Right lobe of liver (tissue), 4 donors: ENCODE measurements at regions not wholly inside any gene's neighbourhood (a gene's known extent, or its start where the extent isn't known, plus 50 kb on each side); places are given as distances from the start of the nearest gene placed in this dataset.

ENCODE experiments used
- POLR2A ChIP-seq: fragments of 450-650 bp; IDR thresholded peaks from one replicate; pipeline ENCODE4 v1.6.1; 2017; ENCODE audit warnings: antibody characterized with exemption, mild to moderate bottlenecking
- TF ChIP-seq, protein P1 (sequence below), 4 donors: fragments of 200-600 bp in 3 of 4; fragments of 450-650 bp in 1 of 4; IDR thresholded peaks; one replicate each; pipeline versions ENCODE4 v1.5.1 to v1.8.0; 2016 to 2022; ENCODE audit warnings: antibody characterized with exemption in 4 of 4, mild to moderate bottlenecking in 2 of 4
- donor health status: DM: no; HTN: no; CAD: no.
- donor health status: DM: no; HTN: no; CAD: no.
- donor health status: DM: no; HTN: yes; CAD: no.

DNA sequence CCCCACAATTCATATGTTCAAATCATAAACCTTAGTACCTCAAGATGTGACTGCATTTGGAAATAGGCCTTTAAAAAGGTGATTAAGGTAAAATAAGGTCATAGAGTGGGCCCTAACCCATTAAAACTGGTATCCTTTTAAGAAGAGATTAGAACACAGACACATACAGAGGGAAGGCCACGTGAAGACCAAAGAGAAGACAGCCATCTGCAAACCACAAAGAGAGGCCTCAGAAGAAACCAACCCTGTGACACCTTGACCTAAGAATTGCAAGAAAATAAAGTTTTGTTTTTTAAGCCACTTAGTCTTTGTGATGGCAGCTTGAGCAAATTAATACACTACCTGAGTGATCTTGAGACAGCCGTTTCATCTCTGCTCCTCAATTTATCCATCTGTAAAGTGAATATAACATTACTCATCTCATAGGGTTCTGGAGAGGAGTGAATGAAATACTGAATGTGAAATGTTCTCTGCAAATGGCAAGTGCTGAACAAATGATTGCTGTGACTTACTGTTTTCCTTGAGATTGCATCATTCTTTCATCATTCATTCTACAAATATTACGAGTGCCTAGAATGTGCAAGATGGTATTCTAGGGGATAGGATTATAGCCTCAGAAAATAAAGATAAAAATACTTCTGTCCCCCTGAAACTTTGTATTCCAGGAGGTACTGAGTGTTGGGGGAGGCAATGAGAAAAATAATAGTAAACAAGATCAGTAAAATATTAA lies 222.0 kb upstream of the CDH13 start:
- TF ChIP-seq, protein P1, sequence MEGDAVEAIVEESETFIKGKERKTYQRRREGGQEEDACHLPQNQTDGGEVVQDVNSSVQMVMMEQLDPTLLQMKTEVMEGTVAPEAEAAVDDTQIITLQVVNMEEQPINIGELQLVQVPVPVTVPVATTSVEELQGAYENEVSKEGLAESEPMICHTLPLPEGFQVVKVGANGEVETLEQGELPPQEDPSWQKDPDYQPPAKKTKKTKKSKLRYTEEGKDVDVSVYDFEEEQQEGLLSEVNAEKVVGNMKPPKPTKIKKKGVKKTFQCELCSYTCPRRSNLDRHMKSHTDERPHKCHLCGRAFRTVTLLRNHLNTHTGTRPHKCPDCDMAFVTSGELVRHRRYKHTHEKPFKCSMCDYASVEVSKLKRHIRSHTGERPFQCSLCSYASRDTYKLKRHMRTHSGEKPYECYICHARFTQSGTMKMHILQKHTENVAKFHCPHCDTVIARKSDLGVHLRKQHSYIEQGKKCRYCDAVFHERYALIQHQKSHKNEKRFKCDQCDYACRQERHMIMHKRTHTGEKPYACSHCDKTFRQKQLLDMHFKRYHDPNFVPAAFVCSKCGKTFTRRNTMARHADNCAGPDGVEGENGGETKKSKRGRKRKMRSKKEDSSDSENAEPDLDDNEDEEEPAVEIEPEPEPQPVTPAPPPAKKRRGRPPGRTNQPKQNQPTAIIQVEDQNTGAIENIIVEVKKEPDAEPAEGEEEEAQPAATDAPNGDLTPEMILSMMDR (IDR thresholded peaks at IDR 0.05) = no peak
- TF ChIP-seq POLR2A = no peak
